ENCODE measurements at regions not wholly inside any gene's neighbourhood (a gene's known extent, or its start where the extent isn't known, plus 50 kb on each side); places are given as distances from the start of the nearest gene placed in this dataset.

GRCh38 chrX:93580634-93581033 is 92.7 kb downstream of the NAP1L3 start:
- intact Hi-C loops (cut with DNase I; ENCODE audit: low total_unique reads), result no loop called here
- WGBS, 2 donors, result 62 to 69% methylated on average over 5 of the region's 5 CpGs
- no peak for DNase-seq
- Histone ChIP-seq H3K4me1 (no peaks in the 10 kb centered on the region), H3K27me3 (no peaks in the 10 kb centered on the region), H3K27ac (no peak overlapping the region), H3K9me3 (no peaks in the 10 kb centered on the region), H3K4me3 (no peak overlapping the region), H3K36me3 (ENCODE audit: low read depth, missing control alignments) (no peaks in the 10 kb centered on the region)
- TF ChIP-seq, protein P1, sequence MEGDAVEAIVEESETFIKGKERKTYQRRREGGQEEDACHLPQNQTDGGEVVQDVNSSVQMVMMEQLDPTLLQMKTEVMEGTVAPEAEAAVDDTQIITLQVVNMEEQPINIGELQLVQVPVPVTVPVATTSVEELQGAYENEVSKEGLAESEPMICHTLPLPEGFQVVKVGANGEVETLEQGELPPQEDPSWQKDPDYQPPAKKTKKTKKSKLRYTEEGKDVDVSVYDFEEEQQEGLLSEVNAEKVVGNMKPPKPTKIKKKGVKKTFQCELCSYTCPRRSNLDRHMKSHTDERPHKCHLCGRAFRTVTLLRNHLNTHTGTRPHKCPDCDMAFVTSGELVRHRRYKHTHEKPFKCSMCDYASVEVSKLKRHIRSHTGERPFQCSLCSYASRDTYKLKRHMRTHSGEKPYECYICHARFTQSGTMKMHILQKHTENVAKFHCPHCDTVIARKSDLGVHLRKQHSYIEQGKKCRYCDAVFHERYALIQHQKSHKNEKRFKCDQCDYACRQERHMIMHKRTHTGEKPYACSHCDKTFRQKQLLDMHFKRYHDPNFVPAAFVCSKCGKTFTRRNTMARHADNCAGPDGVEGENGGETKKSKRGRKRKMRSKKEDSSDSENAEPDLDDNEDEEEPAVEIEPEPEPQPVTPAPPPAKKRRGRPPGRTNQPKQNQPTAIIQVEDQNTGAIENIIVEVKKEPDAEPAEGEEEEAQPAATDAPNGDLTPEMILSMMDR (IDR thresholded peaks at IDR 0.05), result no peak
- no peak for TF ChIP-seq POLR2A (IDR thresholded peaks at IDR 0.05)

GRCh38 chrX:93538575-93538974 is 134.8 kb downstream of the NAP1L3 start:
- H3K4me3 ChIP-seq, result no peak overlapping the region
- H3K4me1 ChIP-seq, result no peaks in the 10 kb centered on the region
- no peaks in the 10 kb centered on the region for H3K9me3 ChIP-seq
- H3K36me3 ChIP-seq (ENCODE audit: low read depth, missing control alignments), result no peaks in the 10 kb centered on the region
- TF ChIP-seq, protein P1 (IDR thresholded peaks at IDR 0.05), result no peak
- no peak for TF ChIP-seq POLR2A (IDR thresholded peaks at IDR 0.05)
- H3K27me3 ChIP-seq, result no peaks in the 10 kb centered on the region
- intact Hi-C loops (cut with DNase I; ENCODE audit: low total_unique reads), result no loop called here
- WGBS, 2 donors, result 45% methylated on average over 3 of the region's 3 CpGs
- no peak for DNase-seq
- no peak overlapping the region for H3K27ac ChIP-seq

- Histone ChIP-seq H3K4me3 (no peak overlapping the region), H3K27me3 (no peaks in the 10 kb centered on the region), H3K4me1 (no peaks in the 10 kb centered on the region), H3K27ac (no peak overlapping the region), H3K9me3 (no peaks in the 10 kb centered on the region), H3K36me3 (ENCODE audit: low read depth, missing control alignments) (no peaks in the 10 kb centered on the region)
- DNase-seq, result no peak
- WGBS, 2 donors, result 91 to 96% methylated on average over 3 of the region's 3 CpGs
- intact Hi-C loops (cut with DNase I; ENCODE audit: low total_unique reads), result no loop called here
- TF ChIP-seq POLR2A (IDR thresholded peaks at IDR 0.05), result no peak
- TF ChIP-seq, protein P1 (IDR thresholded peaks at IDR 0.05), result no peak
Measured at GRCh38 chrX:93528917-93529316, 144.5 kb downstream of the NAP1L3 start.
